GM12874 (cell line): ENCODE measurements at regions not wholly inside any gene's neighbourhood (a gene's known extent, or its start where the extent isn't known, plus 50 kb on each side); places are given as distances from the start of the nearest gene placed in this dataset.

ENCODE experiments used
- TF ChIP-seq, protein P1 (sequence below): IDR thresholded peaks from 2 replicates; pipeline ENCODE4 v1.5.1; 2011; ENCODE audit warnings: low read depth, mild to moderate bottlenecking, control low read depth, low read length, moderate library complexity; ENCODE audit not compliant: insufficient read depth

DNA sequence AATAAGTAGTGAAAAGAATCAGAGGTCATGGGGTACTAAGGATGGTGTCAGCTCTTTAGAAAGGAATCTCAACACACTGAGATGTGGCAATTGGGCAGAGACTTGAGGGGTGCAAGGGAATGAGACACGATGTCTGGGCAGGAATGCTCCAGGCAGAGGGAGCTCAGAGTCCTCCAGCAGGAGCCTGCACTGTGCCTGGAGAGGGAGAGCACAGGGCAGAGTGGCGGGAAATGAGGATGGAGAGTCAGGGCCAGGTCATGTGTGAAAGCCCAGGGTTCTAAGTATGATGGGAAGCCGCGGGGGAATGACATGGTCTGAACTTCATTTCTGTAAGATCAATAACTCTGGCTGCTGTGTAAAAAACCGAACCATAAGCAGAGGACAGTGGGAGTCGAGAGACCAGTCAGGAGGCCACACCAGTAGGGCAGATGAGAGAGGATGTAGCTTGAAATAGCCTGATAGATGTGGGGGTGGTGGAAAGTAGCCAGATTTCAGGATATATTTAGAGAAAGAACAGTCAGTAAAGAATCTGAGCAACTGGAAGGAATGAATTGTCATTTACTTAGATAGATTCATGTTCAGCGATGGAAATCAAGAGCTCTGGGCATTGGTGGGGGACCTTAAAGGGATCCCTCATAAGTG, 133.4 kb upstream of the DTNBP1 start:
- TF ChIP-seq, protein P1, sequence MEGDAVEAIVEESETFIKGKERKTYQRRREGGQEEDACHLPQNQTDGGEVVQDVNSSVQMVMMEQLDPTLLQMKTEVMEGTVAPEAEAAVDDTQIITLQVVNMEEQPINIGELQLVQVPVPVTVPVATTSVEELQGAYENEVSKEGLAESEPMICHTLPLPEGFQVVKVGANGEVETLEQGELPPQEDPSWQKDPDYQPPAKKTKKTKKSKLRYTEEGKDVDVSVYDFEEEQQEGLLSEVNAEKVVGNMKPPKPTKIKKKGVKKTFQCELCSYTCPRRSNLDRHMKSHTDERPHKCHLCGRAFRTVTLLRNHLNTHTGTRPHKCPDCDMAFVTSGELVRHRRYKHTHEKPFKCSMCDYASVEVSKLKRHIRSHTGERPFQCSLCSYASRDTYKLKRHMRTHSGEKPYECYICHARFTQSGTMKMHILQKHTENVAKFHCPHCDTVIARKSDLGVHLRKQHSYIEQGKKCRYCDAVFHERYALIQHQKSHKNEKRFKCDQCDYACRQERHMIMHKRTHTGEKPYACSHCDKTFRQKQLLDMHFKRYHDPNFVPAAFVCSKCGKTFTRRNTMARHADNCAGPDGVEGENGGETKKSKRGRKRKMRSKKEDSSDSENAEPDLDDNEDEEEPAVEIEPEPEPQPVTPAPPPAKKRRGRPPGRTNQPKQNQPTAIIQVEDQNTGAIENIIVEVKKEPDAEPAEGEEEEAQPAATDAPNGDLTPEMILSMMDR, result no peak

DNA sequence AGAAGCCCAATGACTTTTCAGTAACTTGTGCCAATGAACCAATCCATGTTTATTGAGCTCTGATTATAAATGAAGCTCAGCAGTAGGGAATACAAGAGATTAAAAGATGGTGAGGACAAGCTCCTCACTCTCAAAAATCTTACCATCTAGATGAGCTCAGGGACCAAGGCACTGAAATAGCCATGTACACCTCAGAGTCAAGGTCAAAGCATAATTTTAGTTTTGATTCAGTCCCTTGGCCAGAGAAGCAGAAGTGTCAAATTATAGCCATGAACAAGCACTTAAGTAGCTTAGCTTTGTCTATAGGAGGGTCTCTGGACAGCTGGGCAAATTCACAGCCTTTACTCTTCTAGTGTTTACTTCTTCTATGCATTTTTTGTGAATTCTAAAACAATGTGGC, 131.0 kb upstream of the DTNBP1 start:
- TF ChIP-seq, protein P1, result no peak

DNA sequence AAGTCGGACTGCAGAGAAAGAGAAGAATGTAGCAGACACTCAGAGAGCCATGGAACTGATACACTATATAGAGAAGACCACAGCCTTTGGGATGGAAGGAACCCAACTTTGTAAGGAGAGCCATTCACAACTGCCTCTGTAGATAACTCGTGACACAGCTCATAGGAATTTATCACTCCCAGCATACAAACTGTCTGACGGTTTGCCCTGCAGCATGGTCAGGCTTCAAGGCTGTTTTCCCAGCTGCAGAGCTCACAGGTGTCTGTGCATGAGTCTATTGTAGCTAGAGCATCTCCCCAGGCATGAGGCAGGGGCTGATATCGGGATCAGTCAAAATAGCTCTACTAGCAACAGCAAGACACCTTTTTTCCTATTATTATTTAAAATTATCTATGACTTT, 130.5 kb upstream of the DTNBP1 start:
- TF ChIP-seq, protein P1, result no peak

DNA sequence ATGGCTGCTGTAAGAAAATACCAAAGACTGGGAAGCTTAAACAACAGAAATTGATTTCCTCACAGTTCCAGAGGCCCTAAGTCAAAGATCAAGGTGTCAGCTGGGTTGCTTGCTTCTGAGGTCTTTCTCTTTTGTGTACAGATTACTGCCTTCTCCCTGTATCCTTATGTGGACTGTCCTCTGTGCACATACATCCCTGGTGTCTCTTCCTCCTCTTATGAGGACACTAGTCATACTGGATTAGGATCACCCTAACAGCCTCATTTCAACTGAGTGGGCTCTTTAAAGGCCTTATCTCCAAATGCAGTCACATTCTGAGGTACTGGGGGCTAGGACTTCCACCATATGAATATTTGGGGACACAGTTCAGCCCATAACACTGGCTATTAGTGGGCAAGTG, 130.0 kb upstream of the DTNBP1 start:
- TF ChIP-seq, protein P1, result no peak

DNA sequence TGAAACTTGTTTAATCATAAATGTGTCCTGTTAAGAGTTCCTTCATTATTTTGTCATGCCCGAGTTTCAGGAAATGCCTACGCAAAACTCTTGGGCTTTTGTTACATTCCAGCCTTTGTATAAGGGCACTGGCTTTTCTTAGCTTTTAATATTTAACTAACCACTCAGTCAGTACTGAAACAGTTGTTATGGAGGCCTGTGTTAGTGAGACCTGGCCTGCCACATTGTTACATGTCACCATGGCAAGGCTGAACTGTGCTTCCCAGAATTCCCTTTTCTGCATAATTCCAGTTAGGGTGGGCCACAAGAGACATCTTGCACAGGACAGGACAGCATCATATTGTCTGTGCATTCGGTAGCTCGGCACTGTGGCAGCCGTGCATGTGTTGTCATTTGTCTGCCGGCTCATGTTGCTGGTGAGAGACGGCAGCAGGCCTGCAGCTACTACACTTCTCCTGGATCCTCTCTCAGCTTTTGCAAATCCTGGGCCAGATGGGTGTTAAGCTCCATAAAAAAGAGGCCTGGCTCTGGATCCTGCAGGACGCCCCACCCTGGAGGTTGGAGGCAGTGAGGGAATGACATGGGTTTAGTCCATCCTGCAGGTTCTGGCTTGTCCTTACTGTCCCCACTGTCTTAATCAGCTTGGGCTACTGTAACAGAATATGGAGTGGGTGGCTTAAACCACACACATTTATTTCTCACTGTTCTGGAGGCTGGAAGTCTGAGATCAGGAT, 128.8 kb upstream of the DTNBP1 start:
- TF ChIP-seq, protein P1, result no peak

DNA sequence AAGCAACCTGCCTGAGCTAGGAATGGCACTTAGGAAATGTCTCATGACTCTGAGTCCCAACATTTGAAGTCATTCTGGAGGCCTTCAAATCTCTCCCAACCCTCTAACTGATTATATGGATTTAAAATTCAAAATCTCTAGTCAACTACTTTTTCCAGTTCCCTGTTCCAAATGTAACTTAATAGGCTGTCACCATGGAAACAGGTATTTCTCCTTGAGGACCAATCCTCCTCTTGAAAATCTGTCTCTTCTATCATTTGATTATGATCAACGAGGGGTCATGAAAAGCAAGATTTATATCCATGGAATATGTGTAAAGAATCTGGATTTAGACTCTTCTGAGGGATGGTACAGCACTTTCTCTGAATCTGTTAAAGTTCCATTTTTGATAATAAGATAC, 127.3 kb upstream of the DTNBP1 start:
- TF ChIP-seq, protein P1, result no peak

DNA sequence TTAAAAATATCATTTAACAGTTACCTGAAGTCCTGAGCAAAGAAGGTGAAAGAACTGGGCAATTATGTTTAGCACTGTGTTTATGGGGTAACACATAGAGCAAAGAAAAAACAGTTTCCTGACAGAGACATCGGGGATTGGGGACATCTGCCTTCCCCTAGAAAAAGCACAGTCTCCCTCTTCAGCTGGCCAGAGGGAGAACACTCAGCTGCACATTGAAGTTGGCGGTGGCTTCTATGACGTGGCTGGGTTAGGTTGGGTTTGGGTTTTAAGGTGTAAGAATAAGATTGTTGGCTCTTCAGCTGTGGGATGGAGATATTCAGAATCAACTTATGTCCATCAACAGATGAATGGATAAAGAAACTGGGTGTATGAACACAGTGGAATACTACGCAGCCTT, 124.0 kb upstream of the DTNBP1 start:
- TF ChIP-seq, protein P1, result no peak
